SHP77 treated with DMSO at 0.1 percent for 48 hours (cell line): ENCODE measurements at regions not wholly inside any gene's neighbourhood (a gene's known extent, or its start where the extent isn't known, plus 50 kb on each side); places are given as distances from the start of the nearest gene placed in this dataset.

Experiments used
- DNase-seq: peaks from one replicate; lab custom pipeline; 2025; lab: John Stamatoyannopoulos, UW

- DNase-seq: no peak
Measured at GRCh38 chr7:41133690-41134299, 569.1 kb downstream of the INHBA start.

GRCh38 chr7:41131956-41132355, 570.9 kb downstream of the INHBA start:
- no peak for DNase-seq

- DNase-seq: no peak
Measured at GRCh38 chr7:41130561-41131236, 572.2 kb downstream of the INHBA start.

GRCh38 chr7:41130086-41130485, 572.8 kb downstream of the INHBA start:
- no peak for DNase-seq

- no peak for DNase-seq
Measured at GRCh38 chr7:41125343-41125742, 577.5 kb downstream of the INHBA start.

- DNase-seq: no peak
Measured at GRCh38 chr7:41122256-41122987, 580.5 kb downstream of the INHBA start.

GRCh38 chr7:41121228-41121627, 581.7 kb downstream of the INHBA start:
- DNase-seq: no peak

GRCh38 chr7:41118486-41118885, 584.4 kb downstream of the INHBA start:
- no peak for DNase-seq

GRCh38 chr7:41117431-41117830, 585.5 kb downstream of the INHBA start:
- DNase-seq: no peak

GRCh38 chr7:41116817-41117216, 586.1 kb downstream of the INHBA start:
- DNase-seq: no peak

GRCh38 chr7:41116337-41116736, 586.6 kb downstream of the INHBA start:
- DNase-seq: no peak

- no peak for DNase-seq
Measured at GRCh38 chr7:41114691-41115090, 588.2 kb downstream of the INHBA start.

- DNase-seq: no peak
Measured at GRCh38 chr7:41114131-41114530, 588.8 kb downstream of the INHBA start.

- DNase-seq: no peak
Measured at GRCh38 chr7:41113719-41114118, 589.2 kb downstream of the INHBA start.

GRCh38 chr7:41110186-41110585, 592.7 kb downstream of the INHBA start:
- no peak for DNase-seq

- no peak for DNase-seq
Measured at GRCh38 chr7:41108821-41109220, 594.1 kb downstream of the INHBA start.

- DNase-seq: no peak
Measured at GRCh38 chr7:41107938-41108448, 594.9 kb downstream of the INHBA start.

- DNase-seq: no peak
Measured at GRCh38 chr7:41107330-41107937, 595.5 kb downstream of the INHBA start.

GRCh38 chr7:41104631-41105030, 598.3 kb downstream of the INHBA start:
- DNase-seq: no peak

- no peak for DNase-seq
Measured at GRCh38 chr7:41103331-41103730, 599.6 kb downstream of the INHBA start.

- DNase-seq: no peak
Measured at GRCh38 chr7:41098846-41099245, 604.0 kb downstream of the INHBA start.

GRCh38 chr7:41098402-41098801, 604.5 kb downstream of the INHBA start:
- no peak for DNase-seq

- no peak for DNase-seq
Measured at GRCh38 chr7:41097501-41097900, 605.4 kb downstream of the INHBA start.
